H54 (cell line): ENCODE measurements at regions not wholly inside any gene's neighbourhood (a gene's known extent, or its start where the extent isn't known, plus 50 kb on each side); places are given as distances from the start of the nearest gene placed in this dataset.

Experiments
- DNase-seq: peaks from one replicate; pipeline ENCODE4 v3.0.0; 2011; ENCODE audit warnings: low spot score, mixed read lengths; ENCODE audit not compliant: insufficient read length
- FAIRE-seq: peaks from 3 replicates; lab custom pipeline; 2011; peaks lifted over from hg19 to GRCh38; lab: Jason Lieb, UNC
- POLR2A ChIP-seq: IDR thresholded peaks from 2 replicates; pipeline ENCODE4 v1.6.1; 2011; ENCODE audit warnings: low read depth, mild to moderate bottlenecking, low read length

GRCh38 chr19:27657271-27658051 is 1555.5 kb downstream of the UQCRFS1 start:
- DNase-seq (no peak), FAIRE-seq (no peak)
- TF ChIP-seq POLR2A: no peak

- DNase-seq (no peak), FAIRE-seq (no peak)
- TF ChIP-seq POLR2A: no peak
These were observed 1558.5 kb downstream of the UQCRFS1 start for GRCh38 chr19:27654266-27654990.

DNA sequence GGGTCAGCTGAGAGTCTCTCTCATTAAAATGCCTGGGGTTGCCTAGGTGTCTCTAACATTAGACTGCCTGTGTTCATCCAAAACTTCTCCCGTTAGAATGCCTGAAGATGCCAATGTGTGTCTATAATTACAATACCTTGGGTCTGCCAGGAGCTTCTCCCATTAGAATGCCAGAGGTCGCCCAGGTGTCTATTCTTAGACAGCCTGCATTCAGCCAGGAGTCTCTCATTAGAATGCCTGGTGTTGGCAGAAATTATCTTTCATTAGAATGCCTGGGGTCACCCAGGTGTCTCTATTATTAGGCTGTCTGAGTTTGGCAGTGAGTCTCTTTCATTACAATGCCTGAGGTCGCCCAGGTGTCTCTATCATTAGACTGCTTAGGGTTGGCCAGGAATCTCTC is 1560.2 kb downstream of the UQCRFS1 start:
- FAIRE-seq (no peak), DNase-seq (no peak)
- no peak for TF ChIP-seq POLR2A

DNA sequence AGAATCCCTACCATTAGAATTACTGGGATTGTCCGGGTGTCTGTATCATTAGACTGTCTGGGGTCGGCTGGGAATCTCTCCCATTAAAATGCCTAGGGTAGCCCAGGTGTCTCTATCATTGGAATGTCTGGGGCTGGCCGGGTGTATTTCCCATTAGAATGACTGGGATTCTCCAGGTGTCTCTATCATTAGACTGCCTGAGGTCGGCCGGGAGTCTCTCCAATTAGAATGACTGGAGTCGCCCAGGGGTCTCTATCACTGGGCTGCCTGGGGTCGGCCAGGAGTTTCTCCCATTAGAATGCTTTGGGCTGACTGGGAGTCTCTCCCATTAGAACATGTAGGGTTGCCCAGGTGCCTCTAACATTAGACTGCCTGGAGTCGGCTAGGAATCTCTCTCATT is 1560.7 kb downstream of the UQCRFS1 start:
- no peak for FAIRE-seq
- TF ChIP-seq POLR2A: no peak
- DNase-seq: no peak

DNA sequence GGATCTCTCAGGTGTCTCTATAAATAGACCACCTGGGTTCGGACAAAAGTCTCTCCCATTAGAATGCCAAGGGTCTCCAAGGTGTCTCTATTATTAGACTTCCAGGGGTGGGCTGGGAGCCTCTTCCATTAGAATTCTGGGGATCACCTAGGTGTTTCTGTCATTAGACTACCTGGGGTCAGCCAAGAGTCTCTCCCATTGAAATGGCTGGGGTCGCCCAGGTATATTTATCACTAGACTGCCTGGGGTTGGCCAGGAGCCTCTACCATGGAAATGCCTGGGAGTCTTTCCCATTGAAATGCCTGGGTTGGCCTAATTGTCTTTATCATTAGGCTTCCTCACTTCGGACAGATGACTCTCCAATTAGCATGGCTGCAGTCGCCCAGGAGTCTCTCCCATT is 1565.5 kb downstream of the UQCRFS1 start:
- FAIRE-seq (no peak), DNase-seq (no peak)
- TF ChIP-seq POLR2A: no peak

GRCh38 chr19:27635401-27635800 is 1577.5 kb downstream of the UQCRFS1 start:
- DNase-seq (no peak), FAIRE-seq (no peak)
- no peak for TF ChIP-seq POLR2A

DNA sequence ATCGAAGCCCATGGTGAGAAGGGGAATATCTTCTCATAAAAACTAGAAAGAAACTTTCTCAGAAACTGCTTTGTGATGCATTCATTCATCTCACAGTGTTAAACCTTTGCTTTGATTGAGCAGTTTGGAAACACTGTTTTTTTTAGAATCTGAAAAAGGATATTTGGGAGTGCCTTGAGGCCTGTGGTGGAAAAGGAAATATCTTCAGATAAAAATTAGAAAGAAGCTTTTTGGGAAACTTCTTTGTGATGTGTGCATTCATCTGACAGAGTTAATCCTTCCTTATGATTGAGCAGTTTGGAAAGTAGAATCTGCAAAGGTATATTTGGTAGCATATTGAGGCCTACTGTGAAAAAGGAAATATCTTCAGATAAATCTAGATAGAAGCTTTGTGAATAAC is 1594.9 kb downstream of the UQCRFS1 start:
- FAIRE-seq (no peak), DNase-seq (no peak)
- TF ChIP-seq POLR2A: no peak

DNA sequence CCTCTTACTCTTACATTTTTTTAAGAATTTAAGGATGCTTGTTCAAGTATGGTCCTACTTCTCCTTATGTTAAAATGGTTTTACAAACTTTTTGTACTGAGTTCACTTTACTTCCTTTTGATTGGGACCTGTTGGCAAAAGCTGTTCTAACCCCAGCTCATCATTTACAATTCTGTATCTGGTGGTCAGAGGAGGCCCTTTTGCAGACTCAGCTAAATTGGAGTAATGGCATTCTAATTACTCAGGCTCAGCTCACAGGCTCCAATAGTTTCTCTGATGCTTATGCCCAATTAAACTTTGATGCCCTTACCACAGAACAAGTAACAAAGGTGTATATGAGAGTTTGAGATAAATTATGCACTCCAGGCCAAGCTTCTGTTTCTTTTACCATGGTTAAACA is 1632.0 kb downstream of the UQCRFS1 start:
- DNase-seq: no peak
- no peak for FAIRE-seq
- TF ChIP-seq POLR2A: no peak
